ENCODE measurements at regions not wholly inside any gene's neighbourhood (a gene's known extent, or its start where the extent isn't known, plus 50 kb on each side); places are given as distances from the start of the nearest gene placed in this dataset.

DNA sequence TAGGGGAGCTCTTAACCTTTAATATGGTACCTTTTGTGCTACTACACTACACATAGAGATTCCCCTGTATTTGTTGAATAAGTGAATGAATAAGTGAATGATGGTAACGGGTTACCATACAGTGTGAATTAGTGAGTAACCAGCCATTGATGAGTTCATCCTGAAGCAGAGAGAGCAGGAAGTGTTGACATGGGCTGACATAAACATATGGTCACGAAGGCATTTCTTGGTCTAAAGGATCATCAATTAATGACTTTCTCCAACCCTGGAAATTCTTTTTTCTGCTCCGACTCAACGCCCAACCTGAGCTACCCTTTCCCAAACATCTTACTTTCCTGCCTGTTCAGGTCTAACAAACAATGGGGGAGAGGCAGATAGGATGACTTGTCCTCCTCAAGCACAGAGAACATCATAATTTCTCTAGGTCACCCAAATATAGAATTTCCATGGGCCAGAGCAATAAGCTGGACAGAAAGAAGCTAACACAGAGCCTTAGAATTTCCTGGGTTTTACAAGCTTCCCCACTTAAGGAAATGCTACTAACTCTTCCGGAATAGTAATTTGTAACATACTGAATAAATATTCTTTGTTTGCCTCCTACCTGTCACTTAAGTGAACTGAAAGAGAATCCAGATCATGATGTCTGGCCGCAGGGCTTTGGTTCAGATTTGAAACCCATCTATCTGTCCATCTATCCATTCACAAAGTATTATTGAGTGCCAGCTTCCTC is 114.7 kb upstream of the NGF start:
- Histone ChIP-seq H3K36me3 (no peaks in the 10 kb centered on the region), H3K4me1 (peaks cover 0 to 43% (median 12%) of the 10 kb centered on the region in 9 donors), H3K27ac (no peak overlapping the region), H3K27me3 (no peaks in the 10 kb centered on the region), H3K4me3 (no peak overlapping the region), H3K9me3 (no peaks in the 10 kb centered on the region)
- no peak for DNase-seq
- no peak for ATAC-seq
- 91 to 93% methylated on average over 6 of the region's 6 CpGs for WGBS, 2 donors
- intact Hi-C loops (cut with DNase I): no loop called here
- TF ChIP-seq CTCF (IDR thresholded peaks at IDR 0.05): no peak

DNA sequence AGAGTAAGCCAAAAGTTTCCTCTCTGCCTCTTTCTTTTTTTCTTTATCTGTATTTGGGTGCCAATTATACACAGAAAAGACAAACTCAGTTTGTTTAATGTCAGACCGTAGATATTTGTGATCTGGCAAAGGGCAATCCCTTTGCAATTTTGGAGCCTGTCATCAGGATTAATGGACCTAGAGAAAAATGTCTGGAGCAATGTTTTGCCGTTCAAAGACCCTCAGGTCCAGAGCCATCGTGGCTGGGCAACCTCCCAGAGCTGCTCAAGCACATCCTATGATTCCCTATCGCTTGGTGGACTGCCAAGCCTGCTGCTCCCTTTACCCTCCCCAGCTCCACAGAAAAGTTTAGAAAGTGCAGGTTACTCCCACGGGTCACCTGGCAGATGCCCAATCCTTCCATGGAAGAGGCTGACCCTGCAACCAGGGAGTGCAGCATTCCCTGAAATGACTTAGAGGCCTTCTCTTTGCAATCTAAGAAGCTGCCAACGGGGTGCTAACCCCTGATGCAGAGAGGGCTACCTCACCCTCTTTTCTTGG is 112.5 kb upstream of the NGF start:
- intact Hi-C loops (cut with DNase I): no loop called here

GRCh38 chr1:115448282-115449044 is 110.4 kb upstream of the NGF start:
- Histone ChIP-seq H3K27ac (no peak overlapping the region), H3K9me3 (peaks cover 0 to 8% (median 0%) of the 10 kb centered on the region in 11 donors)
- WGBS, 2 donors: 65 to 75% methylated on average over 5 of the region's 5 CpGs

More for the DNA sequence above, 112.5 kb upstream of the NGF start:
- Histone ChIP-seq H3K4me1 (peaks cover 0 to 31% (median 7%) of the 10 kb centered on the region in 9 donors), H3K27ac (no peak overlapping the region), H3K9me3 (no peaks in the 10 kb centered on the region), H3K4me3 (no peak overlapping the region), H3K27me3 (no peaks in the 10 kb centered on the region), H3K36me3 (no peaks in the 10 kb centered on the region)
- 49 to 53% methylated on average over 6 of the region's 6 CpGs for WGBS, 2 donors
- DNase-seq (no peak), ATAC-seq (peak in 1 of 8 donors; percentile 31)
- no peak for TF ChIP-seq CTCF (IDR thresholded peaks at IDR 0.05)

More at GRCh38 chr1:115448282-115449044, 110.4 kb upstream of the NGF start:
- Histone ChIP-seq H3K4me1 (peaks cover 0 to 22% (median 0%) of the 10 kb centered on the region in 9 donors), H3K4me3 (no peak overlapping the region), H3K36me3 (no peaks in the 10 kb centered on the region), H3K27me3 (no peaks in the 10 kb centered on the region)
- ATAC-seq (peak in 1 of 8 donors; percentile 64), DNase-seq (no peak)
- no peak for TF ChIP-seq CTCF (IDR thresholded peaks at IDR 0.05)
- intact Hi-C loops (cut with DNase I): no loop called here
